CD14-positive monocyte (primary cell): ENCODE measurements at regions not wholly inside any gene's neighbourhood (a gene's known extent, or its start where the extent isn't known, plus 50 kb on each side); places are given as distances from the start of the nearest gene placed in this dataset.

ENCODE experiments used
- DNase-seq, 3 donors: peaks; one replicate each; pipeline ENCODE4 v3.0.0-alpha.2; 2011 to 2022
- H2AFZ ChIP-seq: 2 replicates; pipeline ENCODE4 v1.6.0; 2012; ENCODE audit warnings: mild to moderate bottlenecking, low read depth, low read length, inconsistent platforms; ENCODE audit not compliant: insufficient read depth, poor library complexity, severe bottlenecking
- H3K27ac ChIP-seq, 2 donors: 1 replicate in 1 of 2; 2 replicates in 1 of 2; pipeline ENCODE4 v1.5.1; 2012 to 2013; ENCODE audit warnings: low read length in 2 of 2, control low read depth in 1 of 2, inconsistent platforms in 1 of 2, low read depth in 1 of 2, mild to moderate bottlenecking in 1 of 2
- H3K27me3 ChIP-seq, 2 donors: one replicate each; pipeline versions ENCODE4 v1.6.0 to v1.6.1; 2011 to 2013; ENCODE audit warnings: low read length in 2 of 2; ENCODE audit not compliant: control insufficient read depth in 2 of 2, insufficient read depth in 2 of 2
- H3K36me3 ChIP-seq, 2 donors: replicated peaks in 1 of 2; 1 replicate in 1 of 2; 2 replicates in 1 of 2; pipeline versions ENCODE4 v1.5.1 to v1.6.1; 2012 to 2013; ENCODE audit warnings: low read length in 2 of 2, control low read depth in 1 of 2, inconsistent platforms in 1 of 2, mild to moderate bottlenecking in 1 of 2; ENCODE audit not compliant: insufficient read depth in 2 of 2, control insufficient read depth in 1 of 2
- H3K4me1 ChIP-seq, 2 donors: 1 replicate in 1 of 2; 2 replicates in 1 of 2; pipeline versions ENCODE4 v1.5.1 to v1.6.1; 2012 to 2013; ENCODE audit warnings: low read length in 2 of 2, control low read depth in 1 of 2, inconsistent platforms in 1 of 2, mild to moderate bottlenecking in 1 of 2, moderate library complexity in 1 of 2; ENCODE audit not compliant: insufficient read depth in 2 of 2, control insufficient read depth in 1 of 2
- H3K4me2 ChIP-seq: replicated peaks from 2 replicates; pipeline ENCODE3; 2012; ENCODE audit warnings: low read length, moderate library complexity, mild to moderate bottlenecking; ENCODE audit not compliant: poor library complexity, severe bottlenecking; ENCODE audit errors: extremely low read depth
- H3K4me3 ChIP-seq, 3 experiments: fragments of 200-600 bp in 1 of 3; sonication (generic) in 1 of 3; replicated peaks in 1 of 3; 1 replicate in 2 of 3; 2 replicates in 1 of 3; pipeline ENCODE4 v1.5.1; 2011 to 2013; ENCODE audit warnings: low read length in 3 of 3, mild to moderate bottlenecking in 3 of 3, control low read depth in 2 of 3, low read depth in 2 of 3, inconsistent platforms in 1 of 3, moderate library complexity in 1 of 3
- H3K79me2 ChIP-seq: 2 replicates; pipeline ENCODE4 v1.6.0; 2012; ENCODE audit warnings: mild to moderate bottlenecking, control low read depth, inconsistent platforms, low read length, moderate library complexity; ENCODE audit not compliant: insufficient read depth
- H3K9ac ChIP-seq: 2 replicates; pipeline ENCODE4 v1.6.0; 2017; ENCODE audit warnings: low read length, mild to moderate bottlenecking; ENCODE audit not compliant: insufficient read depth, poor library complexity, severe bottlenecking
- H3K9me3 ChIP-seq, 2 donors: replicated peaks in 1 of 2; 1 replicate in 1 of 2; 2 replicates in 1 of 2; pipeline versions ENCODE4 v1.5.1 to v1.6.1; 2012 to 2013; ENCODE audit warnings: low read length in 2 of 2, control low read depth in 1 of 2; ENCODE audit not compliant: control insufficient read depth in 1 of 2, insufficient read depth in 1 of 2
- H4K20me1 ChIP-seq: 2 replicates; pipeline ENCODE4 v1.6.0; 2012; ENCODE audit warnings: mild to moderate bottlenecking, low read length, control low read depth, moderate library complexity; ENCODE audit not compliant: insufficient read depth
- H3K27ac Mint-ChIP-seq, 7 donors: one replicate each; pipeline ENCODE4 v1.8.0; 2020; ENCODE audit warnings: mild to moderate bottlenecking in 7 of 7, mixed read lengths in 7 of 7, moderate library complexity in 6 of 7, inconsistent platforms in 2 of 7
- H3K27me3 Mint-ChIP-seq, 3 donors: one replicate each; pipeline ENCODE4 v1.8.0; 2021 to 2022; ENCODE audit warnings: low read depth in 3 of 3, mild to moderate bottlenecking in 3 of 3, mixed read lengths in 3 of 3, moderate library complexity in 3 of 3, inconsistent platforms in 1 of 3
- H3K36me3 Mint-ChIP-seq, 2 donors: one replicate each; pipeline ENCODE4 v1.8.0; 2020; ENCODE audit warnings: mixed read lengths in 2 of 2, inconsistent platforms in 1 of 2, mild to moderate bottlenecking in 1 of 2
- H3K4me1 Mint-ChIP-seq: one replicate; pipeline ENCODE4 v1.8.0; 2020; ENCODE audit warnings: mild to moderate bottlenecking, mixed read lengths
- H3K4me3 Mint-ChIP-seq, 2 donors: one replicate each; pipeline ENCODE4 v1.8.0; 2020; ENCODE audit warnings: mild to moderate bottlenecking in 2 of 2, mixed read lengths in 2 of 2, moderate library complexity in 1 of 2
- H3K9me3 Mint-ChIP-seq, 7 donors: one replicate each; pipeline ENCODE4 v1.8.0; 2020 to 2022; ENCODE audit warnings: mixed read lengths in 7 of 7, mild to moderate bottlenecking in 6 of 7, moderate library complexity in 6 of 7, inconsistent platforms in 2 of 7
- WGBS: methylation state at CpG from one replicate; pipeline ENCODE4 v1.1.5; 2013; ENCODE audit warnings: missing lambda C conversion rate; ENCODE audit not compliant: insufficient coverage; 5-methylcytosine and 5-hydroxymethylcytosine counted together
- intact Hi-C, 2 donors: fragments of 100-400 bp; cut with micrococcal nuclease; formaldehyde crosslinking; loops; one replicate each; pipeline versions ENCODE4 v1.15.0 to v1.15.1; 2023
- TF ChIP-seq, protein P1 (sequence below): fragments of 200-600 bp; IDR thresholded peaks from one replicate; pipeline ENCODE4 v1.8.0; 2022; ENCODE audit warnings: antibody characterized with exemption, mild to moderate bottlenecking

DNA sequence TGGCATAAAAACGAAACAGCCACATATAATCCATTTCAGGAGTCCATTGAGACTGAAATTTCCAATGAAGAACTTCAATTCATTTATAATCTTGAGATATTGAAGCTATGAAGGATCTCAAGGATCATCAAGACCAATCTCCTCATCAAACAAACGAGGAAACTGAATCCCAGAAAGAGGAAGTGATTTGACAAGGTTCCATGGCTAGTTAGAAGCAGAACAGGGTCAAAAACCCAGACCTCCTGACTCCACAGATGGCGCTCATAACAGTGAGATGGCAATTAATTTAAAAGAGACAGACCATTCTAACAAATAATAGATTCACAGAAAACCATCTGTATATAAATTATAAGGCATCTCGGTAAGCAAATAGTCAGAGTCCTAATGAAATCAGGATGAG is 229.7 kb downstream of the KCTD12 start:
- Mint-ChIP-seq H3K4me3 (peak overlapping the region in 1 of 2 donors; percentile 67), H3K4me1 (peaks cover 25% of the 10 kb centered on the region), H3K9me3 (peaks cover 0 to 2% (median 0%) of the 10 kb centered on the region in 7 donors), H3K27ac (peak overlapping the region; percentile 68 to 87 (median 78)), H3K36me3 (no peaks in the 10 kb centered on the region), H3K27me3 (peaks cover 0 to 2% (median 0%) of the 10 kb centered on the region in 3 donors)
- H3K36me3 ChIP-seq = no peaks in the 10 kb centered on the region
- H3K9ac ChIP-seq = no peak overlapping the region
- TF ChIP-seq, protein P1, sequence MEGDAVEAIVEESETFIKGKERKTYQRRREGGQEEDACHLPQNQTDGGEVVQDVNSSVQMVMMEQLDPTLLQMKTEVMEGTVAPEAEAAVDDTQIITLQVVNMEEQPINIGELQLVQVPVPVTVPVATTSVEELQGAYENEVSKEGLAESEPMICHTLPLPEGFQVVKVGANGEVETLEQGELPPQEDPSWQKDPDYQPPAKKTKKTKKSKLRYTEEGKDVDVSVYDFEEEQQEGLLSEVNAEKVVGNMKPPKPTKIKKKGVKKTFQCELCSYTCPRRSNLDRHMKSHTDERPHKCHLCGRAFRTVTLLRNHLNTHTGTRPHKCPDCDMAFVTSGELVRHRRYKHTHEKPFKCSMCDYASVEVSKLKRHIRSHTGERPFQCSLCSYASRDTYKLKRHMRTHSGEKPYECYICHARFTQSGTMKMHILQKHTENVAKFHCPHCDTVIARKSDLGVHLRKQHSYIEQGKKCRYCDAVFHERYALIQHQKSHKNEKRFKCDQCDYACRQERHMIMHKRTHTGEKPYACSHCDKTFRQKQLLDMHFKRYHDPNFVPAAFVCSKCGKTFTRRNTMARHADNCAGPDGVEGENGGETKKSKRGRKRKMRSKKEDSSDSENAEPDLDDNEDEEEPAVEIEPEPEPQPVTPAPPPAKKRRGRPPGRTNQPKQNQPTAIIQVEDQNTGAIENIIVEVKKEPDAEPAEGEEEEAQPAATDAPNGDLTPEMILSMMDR = no peak
- no peaks in the 10 kb centered on the region for H3K27me3 ChIP-seq
- H3K4me3 ChIP-seq = peak overlapping the region in 1 of 3 experiments; percentile 58
- H3K9me3 ChIP-seq = no peaks in the 10 kb centered on the region
- intact Hi-C loops = no loop called here
- H2AFZ ChIP-seq = peak overlapping the region; percentile 25
- H3K4me2 ChIP-seq = peak overlapping the region; percentile 48
- no CpG with 5 or more reads among the region's 4 CpGs for WGBS
- H3K27ac ChIP-seq = peak overlapping the region in 1 of 2 donors; percentile 75
- H3K4me1 ChIP-seq = peaks cover 8 to 18% of the 10 kb centered on the region in 2 donors
- DNase-seq = peak; percentile 52 to 71 (median 55)
- no peaks in the 10 kb centered on the region for H3K79me2 ChIP-seq
- no peaks in the 10 kb centered on the region for H4K20me1 ChIP-seq

DNA sequence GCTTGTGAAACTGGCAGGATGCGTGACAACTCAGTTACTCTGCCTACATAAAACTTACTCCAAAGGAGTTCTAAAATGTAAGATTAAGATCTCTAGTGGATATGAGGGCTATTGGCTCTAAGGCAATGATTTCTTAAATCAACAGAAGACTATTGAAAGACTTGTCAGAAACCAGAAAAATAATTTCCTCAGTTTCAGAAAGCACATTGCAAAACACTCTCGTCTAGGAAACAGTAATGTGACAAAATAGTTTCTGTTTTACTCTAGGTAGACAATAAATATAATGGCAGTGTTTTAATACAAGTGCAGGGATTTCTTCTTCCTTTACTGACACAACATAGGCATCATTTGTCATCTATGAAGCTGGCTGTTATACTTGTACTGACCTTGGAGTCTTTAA is 230.1 kb downstream of the KCTD12 start:
- no peak overlapping the region for H3K9ac ChIP-seq
- Mint-ChIP-seq H3K27me3 (peaks cover 0 to 2% (median 0%) of the 10 kb centered on the region in 3 donors), H3K36me3 (no peaks in the 10 kb centered on the region), H3K9me3 (peaks cover 0 to 2% (median 0%) of the 10 kb centered on the region in 7 donors), H3K4me3 (peak overlapping the region in 1 of 2 donors; percentile 67), H3K4me1 (peaks cover 25% of the 10 kb centered on the region), H3K27ac (peak overlapping the region; percentile 68 to 87 (median 78))
- TF ChIP-seq, protein P1 = no peak
- no peaks in the 10 kb centered on the region for H3K36me3 ChIP-seq
- no peaks in the 10 kb centered on the region for H3K79me2 ChIP-seq
- H4K20me1 ChIP-seq = no peaks in the 10 kb centered on the region
- peak overlapping the region; percentile 25 for H2AFZ ChIP-seq
- no peaks in the 10 kb centered on the region for H3K9me3 ChIP-seq
- peak; percentile 8 to 50 (median 16) for DNase-seq
- intact Hi-C loops = no loop called here
- peak overlapping the region; percentile 48 for H3K4me2 ChIP-seq
- peaks cover 8 to 18% of the 10 kb centered on the region in 2 donors for H3K4me1 ChIP-seq
- H3K27ac ChIP-seq = peak overlapping the region in 1 of 2 donors; percentile 75
- peak overlapping the region in 2 of 3 experiments; percentile 12 to 58 for H3K4me3 ChIP-seq
- no peaks in the 10 kb centered on the region for H3K27me3 ChIP-seq
- WGBS = no CpG with 5 or more reads among the region's 2 CpGs
